COLO829 (cell line): ENCODE measurements at regions not wholly inside any gene's neighbourhood (a gene's known extent, or its start where the extent isn't known, plus 50 kb on each side); places are given as distances from the start of the nearest gene placed in this dataset.
"Not testable (repeated sequence)": the region's sequence is repeated elsewhere in the genome, so short reads cannot be mapped to it uniquely, and the experiment has no call there.

Experiments
- DNase-seq: peaks from one replicate; pipeline ENCODE4 v3.0.0; 2012; ENCODE audit warnings: low spot score

DNA sequence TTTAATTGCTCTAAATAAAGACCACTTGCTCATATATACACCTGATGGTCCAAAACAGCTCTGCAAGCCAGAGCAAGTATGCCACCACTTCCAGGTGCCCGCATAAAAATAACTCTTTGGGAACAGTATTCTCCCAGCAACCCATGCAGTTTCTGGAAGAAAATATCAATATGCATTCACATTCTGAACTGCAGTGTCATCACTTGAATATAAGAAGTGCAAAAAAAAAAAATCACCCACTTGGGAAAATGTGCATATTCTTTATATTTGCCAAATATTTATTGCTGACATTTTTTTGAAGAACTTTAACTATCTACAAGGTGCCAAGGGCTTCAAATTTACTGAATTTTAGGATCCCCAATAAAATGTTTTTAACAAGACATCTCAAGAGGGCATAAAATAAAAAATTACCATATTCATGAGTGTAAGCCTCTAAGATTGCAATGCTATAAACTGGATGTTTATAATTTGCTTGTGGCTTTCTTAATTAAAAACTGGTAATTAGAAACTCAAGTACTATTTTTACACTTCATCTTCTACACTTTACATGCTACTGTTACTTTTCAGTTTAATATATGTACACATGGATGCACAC is 360.6 kb upstream of the HNRNPA3 start:
- DNase-seq, result no peak

DNA sequence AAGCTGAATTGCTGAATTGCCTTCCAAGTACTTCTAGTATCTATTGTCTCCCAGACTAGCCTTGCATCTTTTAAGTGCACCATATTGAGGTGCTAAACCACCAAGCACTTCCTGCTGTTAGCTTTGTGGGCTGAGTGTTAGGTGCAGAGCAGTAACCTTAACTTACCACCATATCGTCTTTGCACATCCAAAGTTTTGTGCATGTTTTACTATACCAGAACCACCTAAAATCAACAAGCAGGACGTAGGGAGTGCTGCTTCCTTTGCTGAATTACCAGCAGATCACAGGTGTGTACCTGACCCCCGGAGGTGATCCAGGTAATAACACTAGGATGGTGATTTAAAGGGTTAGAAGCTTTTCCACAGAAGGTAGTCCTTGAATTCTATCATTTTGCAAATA is 359.9 kb upstream of the HNRNPA3 start:
- no peak for DNase-seq

GRCh38 chr2:176854062-176854461 is 358.5 kb upstream of the HNRNPA3 start:
- no peak for DNase-seq

- DNase-seq, result no peak
Measured at GRCh38 chr2:176854878-176855277, 357.7 kb upstream of the HNRNPA3 start.

GRCh38 chr2:176856683-176857082 is 355.9 kb upstream of the HNRNPA3 start:
- no peak for DNase-seq

- no peak for DNase-seq
Measured at GRCh38 chr2:176865336-176865735, 347.3 kb upstream of the HNRNPA3 start.

GRCh38 chr2:176872406-176872805 is 340.2 kb upstream of the HNRNPA3 start:
- DNase-seq, result no peak

DNA sequence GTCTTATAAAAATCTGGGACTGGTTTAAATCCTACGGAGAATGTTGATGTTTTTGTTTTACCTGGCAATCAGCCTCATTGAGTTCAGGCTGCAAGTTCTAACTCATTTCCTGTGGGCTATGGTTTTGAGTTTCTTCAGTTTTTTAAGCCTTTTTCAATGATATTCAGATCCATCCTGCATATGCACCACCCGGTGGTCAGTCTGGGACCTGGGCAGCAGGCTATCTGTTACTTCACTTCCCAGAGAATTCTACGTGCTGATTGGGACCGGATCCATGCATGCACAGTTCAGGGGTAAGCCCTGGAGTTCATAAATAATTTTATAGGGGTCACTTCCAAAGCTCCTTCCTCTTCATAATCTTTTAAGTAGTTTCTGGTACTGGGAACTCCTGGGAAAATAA is 339.2 kb upstream of the HNRNPA3 start:
- DNase-seq, result no peak

DNA sequence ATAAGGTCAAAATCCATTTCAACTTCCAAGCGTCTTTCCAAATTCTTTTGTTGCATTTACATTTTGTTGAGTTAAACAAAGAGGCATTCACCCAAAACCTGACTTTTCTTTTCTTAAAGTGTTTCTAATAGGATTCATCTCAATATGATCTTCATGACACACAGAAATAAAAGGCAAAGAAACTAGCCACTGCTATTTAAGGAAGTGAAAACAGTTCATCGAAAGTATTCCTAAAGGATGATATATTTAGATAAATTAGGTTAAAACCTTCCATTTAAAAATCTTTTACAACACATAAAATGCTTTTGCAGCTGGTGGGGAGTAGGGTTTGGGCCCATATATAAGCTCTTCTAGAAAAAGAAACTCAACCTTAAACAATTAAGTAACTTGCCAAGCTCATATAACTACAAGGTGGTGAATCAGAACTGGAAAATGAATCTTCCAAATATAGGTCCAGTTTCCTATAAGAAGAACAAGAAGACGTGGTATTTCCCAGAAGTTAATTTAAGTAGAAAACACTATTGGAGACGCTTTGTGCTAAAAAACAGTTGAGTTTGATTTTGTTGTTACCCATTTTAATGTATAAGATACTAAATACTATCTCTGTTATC is 336.0 kb upstream of the HNRNPA3 start:
- DNase-seq, result no peak

DNA sequence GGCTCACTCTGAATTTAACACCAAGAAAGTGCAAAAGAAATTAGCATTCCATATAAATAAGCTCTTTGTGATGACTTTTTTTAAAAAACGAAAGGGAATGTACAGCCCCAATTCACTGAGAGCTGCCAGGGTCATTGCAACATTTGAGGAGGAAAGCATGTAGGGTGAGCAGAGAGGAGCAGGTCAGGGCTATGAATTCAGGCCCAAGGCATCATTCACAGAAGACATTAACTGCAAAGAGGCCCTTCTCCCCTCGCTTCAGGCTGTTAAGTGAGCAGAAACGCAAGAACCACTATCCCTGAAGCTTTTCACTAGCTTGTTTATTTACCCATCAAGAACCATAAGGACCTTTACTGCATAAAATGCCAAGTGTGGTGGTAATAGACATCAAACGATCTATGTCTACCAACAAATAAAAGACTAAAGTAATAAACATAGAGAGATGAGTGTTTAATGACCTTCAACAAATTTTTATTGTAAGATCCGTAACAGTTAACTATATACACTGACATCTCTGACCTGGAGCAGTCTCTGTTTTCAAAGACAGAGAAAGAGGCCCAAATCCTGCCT is 333.1 kb upstream of the HNRNPA3 start:
- DNase-seq, result no peak

GRCh38 chr2:176882045-176882444 is 330.5 kb upstream of the HNRNPA3 start:
- not testable (repeated sequence) for DNase-seq

- no peak for DNase-seq
Measured at GRCh38 chr2:176885001-176885643, 327.5 kb upstream of the HNRNPA3 start.

DNA sequence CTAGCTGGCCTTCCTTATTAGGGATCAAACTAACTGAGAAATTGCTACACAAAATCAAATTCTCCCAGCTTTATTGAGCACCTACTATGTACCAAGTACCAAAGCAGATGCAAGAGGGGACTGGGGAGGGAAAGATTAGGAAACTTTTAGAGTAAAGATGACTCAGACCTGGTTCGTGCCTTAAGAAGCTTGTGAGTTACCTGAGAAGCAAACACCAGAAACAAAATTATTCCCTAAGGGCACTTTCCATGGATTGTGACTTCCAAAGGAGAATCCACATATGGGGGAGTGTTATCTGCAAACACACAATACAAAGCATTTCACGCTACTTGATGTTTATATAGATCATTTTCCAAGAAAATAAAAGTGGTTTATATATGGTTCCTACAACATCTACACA is 326.9 kb upstream of the HNRNPA3 start:
- no peak for DNase-seq

- DNase-seq, result no peak
Measured at GRCh38 chr2:176891105-176891504, 321.5 kb upstream of the HNRNPA3 start.

GRCh38 chr2:176891857-176892256 is 320.7 kb upstream of the HNRNPA3 start:
- DNase-seq, result no peak

GRCh38 chr2:176892676-176893226 is 319.8 kb upstream of the HNRNPA3 start:
- DNase-seq, result no peak

GRCh38 chr2:176895158-176895557 is 317.4 kb upstream of the HNRNPA3 start:
- DNase-seq, result no peak

DNA sequence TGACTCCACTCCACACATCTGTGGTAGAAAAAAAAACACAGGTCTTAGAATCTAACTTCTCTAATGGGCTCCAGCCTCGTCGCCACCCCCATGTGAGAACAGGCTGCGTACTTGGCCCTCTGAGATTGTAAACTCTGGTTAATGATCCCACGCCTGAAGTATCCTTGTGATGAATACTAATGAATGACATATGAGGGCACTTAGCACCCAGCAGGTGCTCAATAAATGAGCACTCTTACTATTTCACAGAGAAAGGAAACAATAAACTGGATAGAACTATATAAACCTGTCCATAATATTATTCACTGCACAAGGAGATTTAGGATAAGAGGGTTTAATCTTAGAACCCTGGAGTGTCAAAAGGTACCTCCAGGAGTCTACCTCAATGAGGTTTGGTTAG is 310.1 kb upstream of the HNRNPA3 start:
- no peak for DNase-seq

DNA sequence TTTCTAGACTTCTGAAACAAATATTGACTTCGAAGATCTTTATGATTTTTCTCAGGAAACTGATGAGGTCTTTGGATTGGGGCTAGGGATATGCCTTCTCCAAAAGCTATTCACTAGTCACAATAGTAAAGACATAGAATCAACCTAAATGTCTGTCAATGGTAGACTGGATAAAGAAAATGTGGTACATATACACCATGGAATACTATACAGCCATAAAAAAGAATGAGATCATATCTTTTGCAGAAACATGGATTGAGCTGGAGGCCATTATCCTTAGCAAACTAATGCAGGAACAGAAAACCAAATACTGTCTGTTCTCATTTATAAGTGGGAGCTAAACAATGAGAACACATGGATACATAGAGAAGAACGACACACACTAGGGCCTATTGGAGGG is 308.5 kb upstream of the HNRNPA3 start:
- DNase-seq, result not testable (repeated sequence)

DNA sequence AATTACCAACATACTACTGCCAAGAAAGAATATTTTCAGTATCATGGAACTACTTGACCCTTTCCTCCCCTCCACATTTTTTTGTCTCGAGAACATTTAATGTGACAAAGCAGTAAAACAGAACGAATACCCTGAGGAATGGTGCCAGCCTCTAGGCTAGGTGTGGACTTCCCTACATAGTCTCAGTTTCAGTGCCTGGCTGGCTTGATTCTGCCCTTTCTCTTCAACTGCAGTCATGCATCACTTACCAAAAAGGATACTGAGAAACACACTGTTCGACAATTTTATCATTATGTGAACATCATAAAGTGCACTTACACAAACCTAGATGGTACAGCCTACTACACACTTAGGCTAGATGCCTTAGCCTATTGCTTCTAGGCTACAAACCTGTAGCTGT is 305.3 kb upstream of the HNRNPA3 start:
- DNase-seq, result no peak

GRCh38 chr2:176910828-176911227 is 301.8 kb upstream of the HNRNPA3 start:
- DNase-seq, result no peak

- DNase-seq, result no peak
Measured at GRCh38 chr2:176913955-176914354, 298.6 kb upstream of the HNRNPA3 start.

GRCh38 chr2:176914371-176914770 is 298.2 kb upstream of the HNRNPA3 start:
- DNase-seq, result no peak
